CD14-positive monocyte (primary cell): ENCODE measurements at regions not wholly inside any gene's neighbourhood (a gene's known extent, or its start where the extent isn't known, plus 50 kb on each side); places are given as distances from the start of the nearest gene placed in this dataset.

Experiments used
- DNase-seq, 3 donors: peaks; one replicate each; pipeline ENCODE4 v3.0.0-alpha.2; 2011 to 2022
- H2AFZ ChIP-seq: 2 replicates; pipeline ENCODE4 v1.6.0; 2012; ENCODE audit warnings: mild to moderate bottlenecking, low read depth, low read length, inconsistent platforms; ENCODE audit not compliant: insufficient read depth, poor library complexity, severe bottlenecking
- H3K27ac ChIP-seq, 2 donors: 1 replicate in 1 of 2; 2 replicates in 1 of 2; pipeline ENCODE4 v1.5.1; 2012 to 2013; ENCODE audit warnings: low read length in 2 of 2, control low read depth in 1 of 2, inconsistent platforms in 1 of 2, low read depth in 1 of 2, mild to moderate bottlenecking in 1 of 2
- H3K27me3 ChIP-seq, 2 donors: one replicate each; pipeline versions ENCODE4 v1.6.0 to v1.6.1; 2011 to 2013; ENCODE audit warnings: low read length in 2 of 2; ENCODE audit not compliant: control insufficient read depth in 2 of 2, insufficient read depth in 2 of 2
- H3K36me3 ChIP-seq, 2 donors: replicated peaks in 1 of 2; 1 replicate in 1 of 2; 2 replicates in 1 of 2; pipeline versions ENCODE4 v1.5.1 to v1.6.1; 2012 to 2013; ENCODE audit warnings: low read length in 2 of 2, control low read depth in 1 of 2, inconsistent platforms in 1 of 2, mild to moderate bottlenecking in 1 of 2; ENCODE audit not compliant: insufficient read depth in 2 of 2, control insufficient read depth in 1 of 2
- H3K4me1 ChIP-seq, 2 donors: 1 replicate in 1 of 2; 2 replicates in 1 of 2; pipeline versions ENCODE4 v1.5.1 to v1.6.1; 2012 to 2013; ENCODE audit warnings: low read length in 2 of 2, control low read depth in 1 of 2, inconsistent platforms in 1 of 2, mild to moderate bottlenecking in 1 of 2, moderate library complexity in 1 of 2; ENCODE audit not compliant: insufficient read depth in 2 of 2, control insufficient read depth in 1 of 2
- H3K4me2 ChIP-seq: replicated peaks from 2 replicates; pipeline ENCODE3; 2012; ENCODE audit warnings: low read length, moderate library complexity, mild to moderate bottlenecking; ENCODE audit not compliant: poor library complexity, severe bottlenecking; ENCODE audit errors: extremely low read depth
- H3K4me3 ChIP-seq, 3 experiments: fragments of 200-600 bp in 1 of 3; sonication (generic) in 1 of 3; replicated peaks in 1 of 3; 1 replicate in 2 of 3; 2 replicates in 1 of 3; pipeline ENCODE4 v1.5.1; 2011 to 2013; ENCODE audit warnings: low read length in 3 of 3, mild to moderate bottlenecking in 3 of 3, control low read depth in 2 of 3, low read depth in 2 of 3, inconsistent platforms in 1 of 3, moderate library complexity in 1 of 3
- H3K79me2 ChIP-seq: 2 replicates; pipeline ENCODE4 v1.6.0; 2012; ENCODE audit warnings: mild to moderate bottlenecking, control low read depth, inconsistent platforms, low read length, moderate library complexity; ENCODE audit not compliant: insufficient read depth
- H3K9ac ChIP-seq: 2 replicates; pipeline ENCODE4 v1.6.0; 2017; ENCODE audit warnings: low read length, mild to moderate bottlenecking; ENCODE audit not compliant: insufficient read depth, poor library complexity, severe bottlenecking
- H3K9me3 ChIP-seq, 2 donors: replicated peaks in 1 of 2; 1 replicate in 1 of 2; 2 replicates in 1 of 2; pipeline versions ENCODE4 v1.5.1 to v1.6.1; 2012 to 2013; ENCODE audit warnings: low read length in 2 of 2, control low read depth in 1 of 2; ENCODE audit not compliant: control insufficient read depth in 1 of 2, insufficient read depth in 1 of 2
- H4K20me1 ChIP-seq: 2 replicates; pipeline ENCODE4 v1.6.0; 2012; ENCODE audit warnings: mild to moderate bottlenecking, low read length, control low read depth, moderate library complexity; ENCODE audit not compliant: insufficient read depth
- H3K27ac Mint-ChIP-seq, 7 donors: one replicate each; pipeline ENCODE4 v1.8.0; 2020; ENCODE audit warnings: mild to moderate bottlenecking in 7 of 7, mixed read lengths in 7 of 7, moderate library complexity in 6 of 7, inconsistent platforms in 2 of 7
- H3K27me3 Mint-ChIP-seq, 3 donors: one replicate each; pipeline ENCODE4 v1.8.0; 2021 to 2022; ENCODE audit warnings: low read depth in 3 of 3, mild to moderate bottlenecking in 3 of 3, mixed read lengths in 3 of 3, moderate library complexity in 3 of 3, inconsistent platforms in 1 of 3
- H3K36me3 Mint-ChIP-seq, 2 donors: one replicate each; pipeline ENCODE4 v1.8.0; 2020; ENCODE audit warnings: mixed read lengths in 2 of 2, inconsistent platforms in 1 of 2, mild to moderate bottlenecking in 1 of 2
- H3K4me1 Mint-ChIP-seq: one replicate; pipeline ENCODE4 v1.8.0; 2020; ENCODE audit warnings: mild to moderate bottlenecking, mixed read lengths
- H3K4me3 Mint-ChIP-seq, 2 donors: one replicate each; pipeline ENCODE4 v1.8.0; 2020; ENCODE audit warnings: mild to moderate bottlenecking in 2 of 2, mixed read lengths in 2 of 2, moderate library complexity in 1 of 2
- H3K9me3 Mint-ChIP-seq, 7 donors: one replicate each; pipeline ENCODE4 v1.8.0; 2020 to 2022; ENCODE audit warnings: mixed read lengths in 7 of 7, mild to moderate bottlenecking in 6 of 7, moderate library complexity in 6 of 7, inconsistent platforms in 2 of 7
- CTCF ChIP-seq: fragments of 200-600 bp; IDR thresholded peaks from one replicate; pipeline ENCODE4 v1.8.0; 2022; ENCODE audit warnings: antibody characterized with exemption, mild to moderate bottlenecking
- WGBS: methylation state at CpG from one replicate; pipeline ENCODE4 v1.1.5; 2013; ENCODE audit warnings: missing lambda C conversion rate; ENCODE audit not compliant: insufficient coverage; 5-methylcytosine and 5-hydroxymethylcytosine counted together
- intact Hi-C, 2 donors: fragments of 100-400 bp; cut with micrococcal nuclease; formaldehyde crosslinking; loops; one replicate each; pipeline versions ENCODE4 v1.15.0 to v1.15.1; 2023

GRCh38 chr4:169912996-169913395, 113.2 kb downstream of the MFAP3L start:
- Mint-ChIP-seq H3K36me3 (no peaks in the 10 kb centered on the region), H3K27me3 (peaks cover 0 to 2% (median 0%) of the 10 kb centered on the region in 3 donors), H3K4me3 (no peak overlapping the region), H3K4me1 (no peaks in the 10 kb centered on the region), H3K27ac (no peak overlapping the region), H3K9me3 (peaks cover 10 to 24% (median 14%) of the 10 kb centered on the region in 7 donors)
- no peaks in the 10 kb centered on the region for H3K27me3 ChIP-seq
- H4K20me1 ChIP-seq: no peaks in the 10 kb centered on the region
- H3K9me3 ChIP-seq: peaks cover 7 to 18% of the 10 kb centered on the region in 2 donors
- no peak overlapping the region for H2AFZ ChIP-seq
- no peaks in the 10 kb centered on the region for H3K4me1 ChIP-seq
- no peaks in the 10 kb centered on the region for H3K36me3 ChIP-seq
- H3K4me2 ChIP-seq: no peak overlapping the region
- TF ChIP-seq CTCF: no peak
- no peak for DNase-seq
- intact Hi-C loops: no loop called here
- no peaks in the 10 kb centered on the region for H3K79me2 ChIP-seq
- no peak overlapping the region for H3K9ac ChIP-seq
- no peak overlapping the region for H3K27ac ChIP-seq
- WGBS: 100% methylated on average over 2 of the region's 3 CpGs
- H3K4me3 ChIP-seq: no peak overlapping the region

DNA sequence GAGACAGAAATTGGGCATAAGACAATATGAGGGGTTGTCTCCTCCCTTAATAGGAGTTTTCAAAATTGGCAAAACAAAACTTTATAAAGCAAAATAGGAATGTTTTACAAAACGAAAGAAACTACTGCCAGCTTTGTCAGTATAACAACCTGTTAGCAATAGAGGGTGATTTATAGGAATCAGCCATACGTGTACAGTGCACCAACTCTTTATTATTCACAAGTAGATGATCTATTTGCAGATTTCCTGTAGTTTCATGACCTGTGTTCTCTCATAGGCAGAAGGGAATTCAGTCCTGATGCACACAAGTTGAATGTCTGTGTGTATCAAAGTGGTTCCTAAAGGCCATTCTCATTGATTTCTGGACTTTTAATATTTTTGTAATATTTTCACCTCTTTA, 116.3 kb downstream of the MFAP3L start:
- DNase-seq: no peak
- no CpG with 5 or more reads among the region's 2 CpGs for WGBS
- H3K4me3 ChIP-seq: no peak overlapping the region
- no peaks in the 10 kb centered on the region for H3K4me1 ChIP-seq
- no peak overlapping the region for H3K4me2 ChIP-seq
- no peak overlapping the region for H3K9ac ChIP-seq
- Mint-ChIP-seq H3K4me1 (no peaks in the 10 kb centered on the region), H3K4me3 (no peak overlapping the region), H3K27ac (no peak overlapping the region), H3K27me3 (peaks cover 0 to 2% (median 0%) of the 10 kb centered on the region in 3 donors), H3K9me3 (peaks cover 0 to 3% (median 0%) of the 10 kb centered on the region in 7 donors), H3K36me3 (no peaks in the 10 kb centered on the region)
- intact Hi-C loops: no loop called here
- no peaks in the 10 kb centered on the region for H4K20me1 ChIP-seq
- H2AFZ ChIP-seq: no peak overlapping the region
- H3K27me3 ChIP-seq: no peaks in the 10 kb centered on the region
- no peak for TF ChIP-seq CTCF
- no peak overlapping the region for H3K27ac ChIP-seq
- no peaks in the 10 kb centered on the region for H3K9me3 ChIP-seq
- H3K79me2 ChIP-seq: no peaks in the 10 kb centered on the region
- no peaks in the 10 kb centered on the region for H3K36me3 ChIP-seq
